Ovary (tissue), 7 donors: ENCODE measurements at regions not wholly inside any gene's neighbourhood (a gene's known extent, or its start where the extent isn't known, plus 50 kb on each side); places are given as distances from the start of the nearest gene placed in this dataset.

ENCODE experiments used
- DNase-seq, 5 donors: peaks; one replicate each; pipeline ENCODE4 v3.0.0-alpha.2; 2019 to 2020
- H3K27ac ChIP-seq, 2 donors: fragments of 200-600 bp; one replicate each; pipeline versions ENCODE4 v1.5.1 to v1.8.0; 2019 to 2022
- H3K27me3 ChIP-seq: fragments of 200-600 bp; one replicate; pipeline ENCODE4 v1.8.0; 2022
- H3K36me3 ChIP-seq: fragments of 200-600 bp; sonication (generic); one replicate; pipeline ENCODE4 v1.5.1; 2019
- H3K4me1 ChIP-seq: one replicate; pipeline ENCODE4 v1.8.1; 2013; ENCODE audit warnings: mild to moderate bottlenecking, moderate library complexity; ENCODE audit not compliant: insufficient read depth
- H3K4me3 ChIP-seq: fragments of 200-600 bp; sonication (generic); one replicate; pipeline ENCODE4 v1.5.1; 2017
- H3K9me3 ChIP-seq, 2 donors: fragments of 200-600 bp in 1 of 2; sonication (generic) in 1 of 2; one replicate each; pipeline versions ENCODE4 v1.5.1 to v1.8.1; 2013 to 2019; ENCODE audit warnings: mild to moderate bottlenecking in 1 of 2, moderate library complexity in 1 of 2
- EP300 ChIP-seq: sonication (generic); formaldehyde crosslinking; IDR thresholded peaks from one replicate; pipeline ENCODE4 v1.6.1; 2017; ENCODE audit warnings: antibody characterized with exemption
- POLR2A ChIP-seq: fragments of 450-650 bp; IDR thresholded peaks from one replicate; pipeline ENCODE4 v1.6.1; 2017; ENCODE audit warnings: antibody characterized with exemption, mild to moderate bottlenecking, moderate library complexity
- WGBS, 3 donors: extraction: QIAGEN DNeasy Blood & Tissue Kit in 1 of 3; methylation state at CpG; one replicate each; pipeline versions ENCODE4 v1.1.5 to v1.1.7; 2013 to 2017; 5-methylcytosine and 5-hydroxymethylcytosine counted together
- intact Hi-C, 4 donors: fragments of 100-400 bp; cut with DNase I; formaldehyde crosslinking; loops; one replicate each; pipeline versions ENCODE4 v1.11.0 to v1.15.1; 2022 to 2023
- TF ChIP-seq, protein P1 (sequence below), 3 donors: fragments of 450-650 bp in 2 of 3; fragments of 200-600 bp in 1 of 3; IDR thresholded peaks; one replicate each; pipeline versions ENCODE4 v1.5.1 to v1.8.0; 2016 to 2022; ENCODE audit warnings: antibody characterized with exemption in 3 of 3, mild to moderate bottlenecking in 1 of 3
- donor health status: DM: no; HTN: no; CAD: no; lungs with moderate emphysema.
- donor health status: DM: no; HTN: no; CAD: no.
- donor health status: Bipolar disorder and iron deficiency.
- donor health status: DM: no; HTN: no; CAD: no.
- donor health status: DM: yes; HTN: yes; CAD: no.

DNA sequence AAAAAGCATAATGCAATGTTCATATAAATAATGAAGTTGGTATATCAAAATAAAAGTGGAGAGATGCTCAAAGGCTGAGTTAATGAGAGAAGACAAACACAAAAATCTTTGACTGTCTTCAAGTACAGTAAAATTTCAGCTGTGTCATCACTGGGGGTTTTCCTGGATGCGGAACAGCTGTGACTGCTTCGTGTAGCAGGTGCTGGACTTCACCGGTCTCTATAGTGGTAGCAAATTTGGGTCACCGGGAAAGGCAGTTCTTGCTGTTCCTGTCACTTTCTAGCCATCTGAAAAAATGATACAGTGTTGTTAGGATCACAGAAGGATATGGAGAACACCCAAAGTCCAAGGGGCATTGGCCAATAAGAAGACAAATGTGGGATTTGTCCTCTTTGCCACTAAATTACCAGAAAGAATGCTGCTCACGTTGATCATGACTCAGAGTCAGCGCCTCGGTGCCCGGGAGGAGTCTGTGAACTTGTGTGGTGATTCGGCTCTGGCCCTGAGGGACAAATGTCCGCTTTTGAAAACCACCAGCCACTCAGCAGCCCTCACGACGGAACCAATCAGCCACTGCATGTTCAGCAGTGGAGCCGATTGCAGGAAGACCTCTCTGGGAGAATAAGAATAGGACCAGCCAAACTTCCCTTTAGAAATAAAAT lies 230.1 kb upstream of the FAT1 start:
- Histone ChIP-seq H3K27ac (no peak overlapping the region), H3K4me1 (no peaks in the 10 kb centered on the region), H3K4me3 (no peak overlapping the region), H3K27me3 (no peaks in the 10 kb centered on the region), H3K9me3 (no peaks in the 10 kb centered on the region), H3K36me3 (no peaks in the 10 kb centered on the region)
- TF ChIP-seq, protein P1, sequence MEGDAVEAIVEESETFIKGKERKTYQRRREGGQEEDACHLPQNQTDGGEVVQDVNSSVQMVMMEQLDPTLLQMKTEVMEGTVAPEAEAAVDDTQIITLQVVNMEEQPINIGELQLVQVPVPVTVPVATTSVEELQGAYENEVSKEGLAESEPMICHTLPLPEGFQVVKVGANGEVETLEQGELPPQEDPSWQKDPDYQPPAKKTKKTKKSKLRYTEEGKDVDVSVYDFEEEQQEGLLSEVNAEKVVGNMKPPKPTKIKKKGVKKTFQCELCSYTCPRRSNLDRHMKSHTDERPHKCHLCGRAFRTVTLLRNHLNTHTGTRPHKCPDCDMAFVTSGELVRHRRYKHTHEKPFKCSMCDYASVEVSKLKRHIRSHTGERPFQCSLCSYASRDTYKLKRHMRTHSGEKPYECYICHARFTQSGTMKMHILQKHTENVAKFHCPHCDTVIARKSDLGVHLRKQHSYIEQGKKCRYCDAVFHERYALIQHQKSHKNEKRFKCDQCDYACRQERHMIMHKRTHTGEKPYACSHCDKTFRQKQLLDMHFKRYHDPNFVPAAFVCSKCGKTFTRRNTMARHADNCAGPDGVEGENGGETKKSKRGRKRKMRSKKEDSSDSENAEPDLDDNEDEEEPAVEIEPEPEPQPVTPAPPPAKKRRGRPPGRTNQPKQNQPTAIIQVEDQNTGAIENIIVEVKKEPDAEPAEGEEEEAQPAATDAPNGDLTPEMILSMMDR (IDR thresholded peaks at IDR 0.05), result no peak
- no peak for TF ChIP-seq EP300
- TF ChIP-seq POLR2A, result no peak
- DNase-seq, result no peak
- WGBS, 3 donors, result 77 to 90% (median 79%) methylated on average over 13 of the region's 13 CpGs
- intact Hi-C loops, result no loop called here

DNA sequence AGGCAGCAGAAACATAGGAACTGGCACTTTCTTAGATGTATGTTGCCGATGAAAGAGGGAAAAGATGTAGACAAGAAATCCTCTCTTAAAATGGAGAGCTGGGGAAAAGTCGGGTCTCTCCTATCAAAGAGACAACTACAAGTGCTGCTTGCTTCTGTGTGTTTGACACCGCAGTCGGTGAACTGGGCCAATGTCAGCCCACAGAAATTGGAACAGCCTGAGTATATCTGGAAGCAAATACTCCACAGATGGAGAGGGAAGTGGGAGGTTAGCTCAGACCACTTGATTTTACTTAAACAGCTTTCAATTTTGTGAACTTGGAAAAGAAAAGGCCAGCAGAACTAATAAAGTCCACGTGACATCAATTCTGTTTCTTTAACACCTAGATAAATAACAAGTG lies 230.9 kb upstream of the FAT1 start:
- Histone ChIP-seq H3K4me3 (no peak overlapping the region), H3K27ac (no peak overlapping the region), H3K4me1 (no peaks in the 10 kb centered on the region), H3K27me3 (no peaks in the 10 kb centered on the region), H3K9me3 (no peaks in the 10 kb centered on the region), H3K36me3 (no peaks in the 10 kb centered on the region)
- no peak for DNase-seq
- intact Hi-C loops, result no loop called here
- TF ChIP-seq, protein P1 (IDR thresholded peaks at IDR 0.05), result no peak
- TF ChIP-seq POLR2A (no peak), EP300 (no peak)
- WGBS, 3 donors, result 26% methylated on average over 5 of the region's 5 CpGs

DNA sequence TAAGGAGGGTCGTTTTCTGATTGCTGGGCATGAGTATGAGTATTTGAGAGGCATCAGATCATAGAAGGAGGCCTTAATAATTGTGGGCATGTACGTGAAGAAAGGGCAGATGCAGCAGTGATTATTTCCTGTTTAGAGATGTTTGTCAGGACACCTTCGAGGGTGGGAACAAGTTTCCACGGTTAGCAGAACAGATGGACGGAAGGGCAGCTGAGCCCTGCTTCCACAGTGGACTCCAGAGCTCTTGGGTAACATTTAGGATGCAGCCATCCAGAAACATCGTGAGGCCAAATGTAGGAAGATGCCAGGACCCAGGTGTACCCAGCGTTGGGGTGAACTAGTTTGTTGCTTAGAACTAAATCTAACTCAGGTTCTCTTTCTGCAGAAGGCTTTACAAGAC lies 231.3 kb upstream of the FAT1 start:
- Histone ChIP-seq H3K27me3 (no peaks in the 10 kb centered on the region), H3K27ac (no peak overlapping the region), H3K36me3 (no peaks in the 10 kb centered on the region), H3K4me1 (no peaks in the 10 kb centered on the region), H3K4me3 (no peak overlapping the region), H3K9me3 (no peaks in the 10 kb centered on the region)
- WGBS, 3 donors, result 73 to 84% (median 77%) methylated on average over 7 of the region's 7 CpGs
- no peak for DNase-seq
- TF ChIP-seq, protein P1 (IDR thresholded peaks at IDR 0.05), result no peak
- TF ChIP-seq EP300 (no peak), POLR2A (no peak)
- intact Hi-C loops, result no loop called here

DNA sequence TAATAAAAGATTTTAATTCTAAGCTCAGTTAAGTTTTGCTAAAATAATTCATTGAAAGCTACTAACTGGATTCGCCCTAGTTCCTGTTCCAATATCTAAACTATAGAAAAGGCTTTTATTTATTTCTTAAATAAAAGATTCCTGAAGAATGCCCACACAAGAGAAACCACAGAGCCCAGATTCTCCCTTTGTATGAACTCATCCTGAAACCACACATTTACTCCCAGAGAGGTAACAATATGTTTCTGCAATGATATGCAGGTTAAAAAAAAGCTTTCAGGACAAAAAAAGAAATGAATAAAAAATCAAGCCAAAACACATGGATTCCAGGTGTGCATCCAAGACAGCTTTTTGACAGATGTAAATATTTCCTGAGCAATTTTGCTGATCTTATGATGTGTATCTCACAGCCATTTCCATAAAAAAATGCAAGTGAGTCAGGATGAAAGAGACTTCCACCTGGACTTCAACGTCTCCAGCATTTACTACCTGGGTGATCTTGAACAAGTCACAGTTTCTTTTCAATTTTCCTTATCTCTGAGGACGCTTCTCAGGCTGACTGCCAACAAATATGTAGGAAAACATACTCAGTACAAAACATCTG lies 234.4 kb upstream of the FAT1 start:
- Histone ChIP-seq H3K36me3 (no peaks in the 10 kb centered on the region), H3K27me3 (no peaks in the 10 kb centered on the region), H3K27ac (no peak overlapping the region), H3K4me3 (no peak overlapping the region), H3K9me3 (no peaks in the 10 kb centered on the region), H3K4me1 (no peaks in the 10 kb centered on the region)
- 36 to 46% (median 40%) methylated on average over 3 of the region's 3 CpGs for WGBS, 3 donors
- intact Hi-C loops, result no loop called here
- no peak for DNase-seq
- TF ChIP-seq, protein P1 (IDR thresholded peaks at IDR 0.05), result no peak
- TF ChIP-seq EP300 (no peak), POLR2A (no peak)
